HepG2 (cell line): ENCODE measurements at regions not wholly inside any gene's neighbourhood (a gene's known extent, or its start where the extent isn't known, plus 50 kb on each side); places are given as distances from the start of the nearest gene placed in this dataset.

Experiments
- ATAC-seq: fragments of 200-7000 bp; cut with Tn5 transposase; 3 replicates; pipeline ENCODE4 v1.9.1; 2020; ENCODE audit warnings: mild to moderate bottlenecking, moderate library complexity
- BruUV-seq: library from RNA; stranded (reverse); fragments of 400-500 nt; replicated peaks from 2 replicates; lab custom pipeline; 2021; lab: Mats Ljungman, UMichigan
- CTCF ChIA-PET: fragments of 300-600 bp; formaldehyde crosslinking; extraction: SDS; loops from one replicate; lab custom pipeline; 2021; ENCODE audit warnings: low total read pairs, inconsistent platforms, low intra/inter-chr PET ratio; lab: Yijun Ruan, JAX
- POLR2A ChIA-PET: fragments of 350-600 bp; sonication (Branson Sonifier 250); formaldehyde crosslinking; loops from one replicate; lab custom pipeline; 2020; ENCODE audit warnings: antibody characterized with exemption, inconsistent platforms; lab: Yijun Ruan, JAX
- DNase-seq: peaks from one replicate; pipeline ENCODE4 v3.0.0-alpha.2; 2015; ENCODE audit warnings: low spot score
- FAIRE-seq: peaks from 3 replicates; lab custom pipeline; 2011; peaks lifted over from hg19 to GRCh38; lab: Jason Lieb, UNC
- H2AFZ ChIP-seq: one replicate; pipeline ENCODE4 v1.6.1; 2011; ENCODE audit warnings: low read length, inconsistent platforms
- H3K27ac ChIP-seq: fragments of 300-600 bp; 3 replicates; pipeline ENCODE4 v1.8.0; 2011; ENCODE audit warnings: mixed run types, mild to moderate bottlenecking, mixed read lengths, low read length, inconsistent platforms; ENCODE audit not compliant: insufficient read depth; ENCODE audit errors: extremely low read length
- H3K27me3 ChIP-seq, 2 experiments: fragments of 200-600 bp in 1 of 2; 2 replicates in 1 of 2; 3 replicates in 1 of 2; pipeline versions ENCODE4 v1.6.0 to v1.8.0; 2011; ENCODE audit warnings: low read length in 2 of 2, mild to moderate bottlenecking in 2 of 2, moderate library complexity in 2 of 2, inconsistent platforms in 1 of 2; ENCODE audit not compliant: insufficient read depth in 2 of 2, control insufficient read depth in 1 of 2
- H3K36me3 ChIP-seq, 2 experiments: fragments of 200-600 bp in 1 of 2; replicated peaks in 1 of 2; 2 replicates in 1 of 2; 3 replicates in 1 of 2; pipeline versions ENCODE4 v1.5.1 to v1.8.0; 2011; ENCODE audit warnings: low read length in 2 of 2, inconsistent platforms in 1 of 2; ENCODE audit not compliant: insufficient read depth in 2 of 2, control insufficient read depth in 1 of 2
- H3K4me1 ChIP-seq: 2 replicates; pipeline ENCODE4 v1.5.1; 2012; ENCODE audit warnings: low read length, inconsistent platforms; ENCODE audit not compliant: insufficient read depth
- H3K4me2 ChIP-seq: 2 replicates; pipeline ENCODE4 v1.6.0; 2011; ENCODE audit warnings: low read depth, low read length, inconsistent platforms
- H3K4me3 ChIP-seq, 3 experiments: fragments of 200-600 bp in 1 of 3; sonication (generic), shearing (Covaris generic) in 1 of 3; replicated peaks in 1 of 3; 2 replicates each; pipeline ENCODE4 v1.5.1; 2011 to 2016; ENCODE audit warnings: low read length in 3 of 3, inconsistent platforms in 2 of 3, low read depth in 2 of 3, mild to moderate bottlenecking in 2 of 3, control low read depth in 1 of 3, mixed read lengths in 1 of 3; ENCODE audit not compliant: insufficient read depth in 1 of 3
- H3K79me2 ChIP-seq: one replicate; pipeline ENCODE4 v1.6.1; 2011; ENCODE audit warnings: low read length, inconsistent platforms; ENCODE audit not compliant: insufficient read depth
- H3K9ac ChIP-seq: 2 replicates; pipeline ENCODE4 v1.6.0; 2011; ENCODE audit warnings: mild to moderate bottlenecking, low read depth, low read length, inconsistent platforms; ENCODE audit not compliant: insufficient read depth
- H3K9me3 ChIP-seq: 2 replicates; pipeline ENCODE4 v1.5.1; 2012; ENCODE audit warnings: mild to moderate bottlenecking, low read length
- H4K20me1 ChIP-seq: 2 replicates; pipeline ENCODE4 v1.6.0; 2011; ENCODE audit warnings: inconsistent platforms, mild to moderate bottlenecking, low read length, moderate library complexity; ENCODE audit not compliant: insufficient read depth
- CBX5 ChIP-seq: sonication (generic); formaldehyde crosslinking; IDR thresholded peaks from 2 replicates; pipeline ENCODE4 v1.4.0; 2020; ENCODE audit warnings: missing genetic modification reagents, borderline replicate concordance
- HDAC2 ChIP-seq: sonication (generic); formaldehyde crosslinking; IDR thresholded peaks from 2 replicates; pipeline ENCODE4 v1.4.0; 2020; ENCODE audit warnings: missing genetic modification reagents
- NFE2 ChIP-seq: sonication (generic); formaldehyde crosslinking; IDR thresholded peaks from 2 replicates; pipeline ENCODE4 v1.4.0; 2020; ENCODE audit warnings: missing genetic modification reagents
- NR2F1 ChIP-seq, 2 experiments: fragments of 450-650 bp in 1 of 2; formaldehyde crosslinking in 1 of 2; IDR thresholded peaks; 2 replicates each; pipeline versions ENCODE4 v1.5.0 to v1.6.1; 2016 to 2020; ENCODE audit warnings: mild to moderate bottlenecking in 1 of 2, missing compliant biosample characterization in 1 of 2, missing genetic modification reagents in 1 of 2, moderate library complexity in 1 of 2
- POLR2G ChIP-seq: fragments of 200-400 bp; formaldehyde crosslinking; IDR thresholded peaks from 2 replicates; pipeline ENCODE4 v1.6.1; 2018; ENCODE audit warnings: mild to moderate bottlenecking, low read depth, low read length, moderate library complexity
- SOX6 ChIP-seq, 2 experiments: fragments of 450-650 bp in 1 of 2; sonication (generic) in 1 of 2; formaldehyde crosslinking in 1 of 2; IDR thresholded peaks; 2 replicates each; pipeline versions ENCODE4 v1.4.0 to v1.6.1; 2017 to 2020; ENCODE audit warnings: antibody characterized with exemption in 1 of 2, mild to moderate bottlenecking in 1 of 2, missing genetic modification reagents in 1 of 2
- ZNF543 ChIP-seq: sonication (generic); formaldehyde crosslinking; IDR thresholded peaks from 2 replicates; pipeline ENCODE4 v1.4.0; 2020; ENCODE audit warnings: mild to moderate bottlenecking, missing genetic modification reagents
- ZNF614 ChIP-seq: IDR thresholded peaks from 2 replicates; pipeline ENCODE4 v1.6.1; 2018; ENCODE audit warnings: missing biosample characterization, missing genetic modification reagents, inconsistent platforms, borderline replicate concordance
- ZNF792 ChIP-seq: IDR thresholded peaks from 2 replicates; pipeline ENCODE4 v1.6.1; 2016
- ZSCAN31 ChIP-seq: sonication (generic); formaldehyde crosslinking; IDR thresholded peaks from 2 replicates; pipeline ENCODE4 v1.5.0; 2020; ENCODE audit warnings: low read depth, mild to moderate bottlenecking, missing genetic modification reagents
- WGBS: methylation state at CpG from one replicate; pipeline ENCODE4 v1.1.6; 2017; ENCODE audit warnings: low lambda C conversion rate; 5-methylcytosine and 5-hydroxymethylcytosine counted together
- in situ Hi-C: cut with HindIII; loops from 2 replicates; pipeline ENCODE4 v1.10.0; 2017; ENCODE audit warnings: low pct_unique_long_range_greater_than_20kb; ENCODE audit not compliant: extremely low pct_ligation_motif_present
- intact Hi-C: fragments of 100-400 bp; cut with micrococcal nuclease; formaldehyde crosslinking; loops from one replicate; pipeline ENCODE4 v1.10.0; 2022; ENCODE audit not compliant: unreplicated experiment
- TF ChIP-seq, protein P1 (sequence below): sonication (generic); formaldehyde crosslinking; IDR thresholded peaks from 2 replicates; pipeline ENCODE4 v1.8.0; 2022; ENCODE audit warnings: missing genetic modification reagents, mild to moderate bottlenecking, borderline replicate concordance
- TF ChIP-seq, protein P2 (sequence below): IDR thresholded peaks from 2 replicates; pipeline ENCODE4 v1.4.0; 2020; ENCODE audit warnings: mild to moderate bottlenecking, missing genetic modification reagents
- TF ChIP-seq, protein P3 (sequence below): sonication (generic); formaldehyde crosslinking; IDR thresholded peaks from 2 replicates; pipeline ENCODE4 v1.5.1; 2020; ENCODE audit warnings: missing genetic modification reagents, mild to moderate bottlenecking, borderline replicate concordance
- TF ChIP-seq, protein P4 (sequence below), 2 experiments: fragments of 450-650 bp in 1 of 2; sonication (generic) in 1 of 2; formaldehyde crosslinking; IDR thresholded peaks; 2 replicates each; pipeline versions ENCODE4 v1.5.0 to v1.8.0; 2020 to 2022; ENCODE audit warnings: mild to moderate bottlenecking in 1 of 2, missing genetic modification reagents in 1 of 2

DNA sequence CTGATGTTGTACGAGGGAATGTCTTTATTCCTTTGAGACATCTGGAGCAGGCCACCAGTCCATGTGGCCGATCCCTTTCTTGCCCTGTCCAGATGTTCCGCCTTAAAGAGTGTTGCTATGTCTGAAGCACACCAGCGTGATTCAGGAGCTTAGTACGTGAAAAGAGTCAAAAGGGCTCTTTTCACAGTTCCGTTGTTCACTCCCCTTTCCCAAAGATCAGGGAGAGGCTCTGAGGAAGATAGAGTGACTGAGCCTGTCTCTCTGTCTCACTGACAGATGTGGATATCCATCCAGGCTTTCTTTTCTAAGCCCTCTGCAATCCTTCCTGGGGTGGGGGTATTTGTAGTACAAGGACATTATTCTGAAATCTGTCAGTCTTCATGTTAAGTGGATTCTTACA is 262.5 kb upstream of the LRTM1 start:
- TF ChIP-seq ZNF614 (CRISPR knock-in tag): no peak
- TF ChIP-seq, protein P1, sequence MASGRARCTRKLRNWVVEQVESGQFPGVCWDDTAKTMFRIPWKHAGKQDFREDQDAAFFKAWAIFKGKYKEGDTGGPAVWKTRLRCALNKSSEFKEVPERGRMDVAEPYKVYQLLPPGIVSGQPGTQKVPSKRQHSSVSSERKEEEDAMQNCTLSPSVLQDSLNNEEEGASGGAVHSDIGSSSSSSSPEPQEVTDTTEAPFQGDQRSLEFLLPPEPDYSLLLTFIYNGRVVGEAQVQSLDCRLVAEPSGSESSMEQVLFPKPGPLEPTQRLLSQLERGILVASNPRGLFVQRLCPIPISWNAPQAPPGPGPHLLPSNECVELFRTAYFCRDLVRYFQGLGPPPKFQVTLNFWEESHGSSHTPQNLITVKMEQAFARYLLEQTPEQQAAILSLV: no peak
- no peak for TF ChIP-seq ZNF543 (CRISPR knock-in tag)
- no peak for TF ChIP-seq ZSCAN31 (CRISPR knock-in tag)
- TF ChIP-seq POLR2G: no peak
- TF ChIP-seq HDAC2 (CRISPR knock-in tag): no peak
- no peak for TF ChIP-seq NR2F1 (CRISPR knock-in tag; IDR thresholded peaks at IDR 0.05)
- TF ChIP-seq, protein P2, sequence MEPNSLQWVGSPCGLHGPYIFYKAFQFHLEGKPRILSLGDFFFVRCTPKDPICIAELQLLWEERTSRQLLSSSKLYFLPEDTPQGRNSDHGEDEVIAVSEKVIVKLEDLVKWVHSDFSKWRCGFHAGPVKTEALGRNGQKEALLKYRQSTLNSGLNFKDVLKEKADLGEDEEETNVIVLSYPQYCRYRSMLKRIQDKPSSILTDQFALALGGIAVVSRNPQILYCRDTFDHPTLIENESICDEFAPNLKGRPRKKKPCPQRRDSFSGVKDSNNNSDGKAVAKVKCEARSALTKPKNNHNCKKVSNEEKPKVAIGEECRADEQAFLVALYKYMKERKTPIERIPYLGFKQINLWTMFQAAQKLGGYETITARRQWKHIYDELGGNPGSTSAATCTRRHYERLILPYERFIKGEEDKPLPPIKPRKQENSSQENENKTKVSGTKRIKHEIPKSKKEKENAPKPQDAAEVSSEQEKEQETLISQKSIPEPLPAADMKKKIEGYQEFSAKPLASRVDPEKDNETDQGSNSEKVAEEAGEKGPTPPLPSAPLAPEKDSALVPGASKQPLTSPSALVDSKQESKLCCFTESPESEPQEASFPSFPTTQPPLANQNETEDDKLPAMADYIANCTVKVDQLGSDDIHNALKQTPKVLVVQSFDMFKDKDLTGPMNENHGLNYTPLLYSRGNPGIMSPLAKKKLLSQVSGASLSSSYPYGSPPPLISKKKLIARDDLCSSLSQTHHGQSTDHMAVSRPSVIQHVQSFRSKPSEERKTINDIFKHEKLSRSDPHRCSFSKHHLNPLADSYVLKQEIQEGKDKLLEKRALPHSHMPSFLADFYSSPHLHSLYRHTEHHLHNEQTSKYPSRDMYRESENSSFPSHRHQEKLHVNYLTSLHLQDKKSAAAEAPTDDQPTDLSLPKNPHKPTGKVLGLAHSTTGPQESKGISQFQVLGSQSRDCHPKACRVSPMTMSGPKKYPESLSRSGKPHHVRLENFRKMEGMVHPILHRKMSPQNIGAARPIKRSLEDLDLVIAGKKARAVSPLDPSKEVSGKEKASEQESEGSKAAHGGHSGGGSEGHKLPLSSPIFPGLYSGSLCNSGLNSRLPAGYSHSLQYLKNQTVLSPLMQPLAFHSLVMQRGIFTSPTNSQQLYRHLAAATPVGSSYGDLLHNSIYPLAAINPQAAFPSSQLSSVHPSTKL (CRISPR knock-in tag): no peak
- TF ChIP-seq, protein P3, sequence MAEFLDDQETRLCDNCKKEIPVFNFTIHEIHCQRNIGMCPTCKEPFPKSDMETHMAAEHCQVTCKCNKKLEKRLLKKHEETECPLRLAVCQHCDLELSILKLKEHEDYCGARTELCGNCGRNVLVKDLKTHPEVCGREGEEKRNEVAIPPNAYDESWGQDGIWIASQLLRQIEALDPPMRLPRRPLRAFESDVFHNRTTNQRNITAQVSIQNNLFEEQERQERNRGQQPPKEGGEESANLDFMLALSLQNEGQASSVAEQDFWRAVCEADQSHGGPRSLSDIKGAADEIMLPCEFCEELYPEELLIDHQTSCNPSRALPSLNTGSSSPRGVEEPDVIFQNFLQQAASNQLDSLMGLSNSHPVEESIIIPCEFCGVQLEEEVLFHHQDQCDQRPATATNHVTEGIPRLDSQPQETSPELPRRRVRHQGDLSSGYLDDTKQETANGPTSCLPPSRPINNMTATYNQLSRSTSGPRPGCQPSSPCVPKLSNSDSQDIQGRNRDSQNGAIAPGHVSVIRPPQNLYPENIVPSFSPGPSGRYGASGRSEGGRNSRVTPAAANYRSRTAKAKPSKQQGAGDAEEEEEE (CRISPR knock-in tag): no peak
- TF ChIP-seq SOX6 (IDR thresholded peaks at IDR 0.05): no peak
- no peak for TF ChIP-seq SOX6 (CRISPR knock-in tag; IDR thresholded peaks at IDR 0.05)
- TF ChIP-seq, protein P4, sequence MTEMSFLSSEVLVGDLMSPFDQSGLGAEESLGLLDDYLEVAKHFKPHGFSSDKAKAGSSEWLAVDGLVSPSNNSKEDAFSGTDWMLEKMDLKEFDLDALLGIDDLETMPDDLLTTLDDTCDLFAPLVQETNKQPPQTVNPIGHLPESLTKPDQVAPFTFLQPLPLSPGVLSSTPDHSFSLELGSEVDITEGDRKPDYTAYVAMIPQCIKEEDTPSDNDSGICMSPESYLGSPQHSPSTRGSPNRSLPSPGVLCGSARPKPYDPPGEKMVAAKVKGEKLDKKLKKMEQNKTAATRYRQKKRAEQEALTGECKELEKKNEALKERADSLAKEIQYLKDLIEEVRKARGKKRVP (CRISPR knock-in tag; IDR thresholded peaks at IDR 0.05): no peak
- TF ChIP-seq CBX5 (CRISPR knock-in tag): no peak
- TF ChIP-seq ZNF792: no peak
- no peak for TF ChIP-seq NFE2
- DNase-seq: no peak
- ChIA-PET POLR2A (no interaction called here), CTCF (no interaction called here)
- Histone ChIP-seq H3K27me3 (peaks cover 0 to 7% of the 10 kb centered on the region in 2 experiments; a peak in 1 of 5 replicates), H3K9me3 (no peaks in the 10 kb centered on the region), H3K79me2 (no peaks in the 10 kb centered on the region), H2AFZ (no peak overlapping the region), H3K4me1 (no peaks in the 10 kb centered on the region), H4K20me1 (no peaks in the 10 kb centered on the region), H3K36me3 (no peaks in the 10 kb centered on the region), H3K4me2 (no peak overlapping the region), H3K27ac (no peak overlapping the region), H3K4me3 (no peak overlapping the region), H3K9ac (no peak overlapping the region)
- intact Hi-C loops (no loop called here), in situ Hi-C loops (no loop called here)
- WGBS: 24% methylated on average over 6 of the region's 6 CpGs
- no peak for FAIRE-seq
- ATAC-seq: no peak
- no TSS peak for BruUV-seq
